GM10266 (cell line): ENCODE measurements at regions not wholly inside any gene's neighbourhood (a gene's known extent, or its start where the extent isn't known, plus 50 kb on each side); places are given as distances from the start of the nearest gene placed in this dataset.

Experiments
- DNase-seq: peaks from one replicate; pipeline ENCODE4 v3.0.0; 2012; ENCODE audit errors: extremely low spot score
- TF ChIP-seq, protein P1 (sequence below): IDR thresholded peaks from 2 replicates; pipeline ENCODE4 v1.5.1; 2012; ENCODE audit warnings: mild to moderate bottlenecking, low read depth; ENCODE audit not compliant: control insufficient read depth, insufficient read depth; ENCODE audit errors: missing control alignments

DNA sequence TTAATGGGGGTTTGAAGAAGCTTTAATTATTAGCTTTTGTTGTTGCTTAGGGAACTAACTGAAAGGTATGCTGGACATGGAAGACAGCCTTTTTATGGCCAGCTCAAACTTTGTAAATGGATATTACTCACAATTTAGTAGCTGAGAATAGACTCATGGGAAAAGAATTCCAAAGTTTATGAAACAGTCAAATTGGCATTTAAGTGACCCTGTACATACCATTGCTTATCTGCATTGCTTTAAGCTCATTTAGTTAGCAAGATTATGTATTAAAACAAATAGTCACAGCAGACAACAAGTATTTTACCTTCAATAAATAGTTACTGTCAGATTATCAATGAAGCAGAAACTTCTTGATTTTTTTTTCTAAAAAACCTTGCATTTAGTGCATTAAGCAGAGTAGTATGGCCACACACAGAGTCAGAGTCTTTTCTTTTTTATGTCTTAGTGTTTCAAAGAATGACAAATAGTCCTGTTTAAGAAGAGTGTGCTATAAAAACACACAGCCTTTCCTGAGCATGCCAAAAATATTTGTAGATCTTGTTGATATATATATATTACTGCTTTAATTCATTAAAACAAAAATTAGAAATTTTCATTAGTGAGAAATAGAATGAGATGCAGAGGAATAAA is 102.2 kb downstream of the TTC6 start:
- TF ChIP-seq, protein P1, sequence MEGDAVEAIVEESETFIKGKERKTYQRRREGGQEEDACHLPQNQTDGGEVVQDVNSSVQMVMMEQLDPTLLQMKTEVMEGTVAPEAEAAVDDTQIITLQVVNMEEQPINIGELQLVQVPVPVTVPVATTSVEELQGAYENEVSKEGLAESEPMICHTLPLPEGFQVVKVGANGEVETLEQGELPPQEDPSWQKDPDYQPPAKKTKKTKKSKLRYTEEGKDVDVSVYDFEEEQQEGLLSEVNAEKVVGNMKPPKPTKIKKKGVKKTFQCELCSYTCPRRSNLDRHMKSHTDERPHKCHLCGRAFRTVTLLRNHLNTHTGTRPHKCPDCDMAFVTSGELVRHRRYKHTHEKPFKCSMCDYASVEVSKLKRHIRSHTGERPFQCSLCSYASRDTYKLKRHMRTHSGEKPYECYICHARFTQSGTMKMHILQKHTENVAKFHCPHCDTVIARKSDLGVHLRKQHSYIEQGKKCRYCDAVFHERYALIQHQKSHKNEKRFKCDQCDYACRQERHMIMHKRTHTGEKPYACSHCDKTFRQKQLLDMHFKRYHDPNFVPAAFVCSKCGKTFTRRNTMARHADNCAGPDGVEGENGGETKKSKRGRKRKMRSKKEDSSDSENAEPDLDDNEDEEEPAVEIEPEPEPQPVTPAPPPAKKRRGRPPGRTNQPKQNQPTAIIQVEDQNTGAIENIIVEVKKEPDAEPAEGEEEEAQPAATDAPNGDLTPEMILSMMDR = no peak
- no peak for DNase-seq

DNA sequence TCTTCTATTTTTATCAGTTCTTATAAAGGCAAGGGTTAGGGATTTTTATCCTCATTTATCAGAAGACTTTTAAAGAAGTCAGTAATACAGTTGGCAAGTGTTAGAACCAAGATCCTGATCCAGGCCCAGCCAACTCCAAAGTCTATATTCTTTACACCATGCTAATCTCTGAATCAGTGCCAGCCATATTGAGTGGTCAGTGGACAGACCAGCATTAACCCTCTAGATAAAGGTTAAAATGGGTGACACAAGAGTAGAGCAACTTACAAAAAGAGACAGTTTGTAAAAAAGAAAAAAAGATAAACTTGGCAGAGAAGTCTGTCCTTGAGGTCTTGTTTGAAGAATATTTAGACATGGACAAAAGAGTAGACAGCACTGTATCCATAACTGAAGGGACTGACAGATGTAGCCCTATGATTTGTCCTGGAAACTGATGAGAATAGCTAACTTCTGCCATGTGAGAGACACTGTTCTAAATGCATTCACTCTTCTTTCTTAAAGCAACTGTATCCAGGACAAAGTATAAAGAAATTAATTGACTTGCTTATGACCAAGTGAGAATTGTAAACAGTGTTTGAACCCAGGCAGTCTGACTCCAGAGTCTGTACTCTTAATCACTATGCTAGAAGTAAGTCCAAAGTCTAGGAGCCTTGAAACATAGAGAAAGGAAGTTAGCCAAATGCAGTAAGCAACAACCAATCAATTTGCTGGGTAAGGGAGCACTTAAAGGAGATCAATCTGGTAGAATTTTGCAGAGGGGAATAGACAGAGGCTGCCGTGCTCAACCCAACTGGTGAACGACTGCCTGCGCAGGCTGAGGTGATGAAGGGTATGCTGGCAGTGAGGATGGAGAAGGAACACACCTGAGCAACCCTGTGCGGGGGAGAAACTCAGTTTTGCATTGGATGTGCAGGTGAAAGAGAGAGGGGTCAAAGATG is 103.7 kb downstream of the TTC6 start:
- no peak for DNase-seq
- TF ChIP-seq, protein P1 = no peak

DNA sequence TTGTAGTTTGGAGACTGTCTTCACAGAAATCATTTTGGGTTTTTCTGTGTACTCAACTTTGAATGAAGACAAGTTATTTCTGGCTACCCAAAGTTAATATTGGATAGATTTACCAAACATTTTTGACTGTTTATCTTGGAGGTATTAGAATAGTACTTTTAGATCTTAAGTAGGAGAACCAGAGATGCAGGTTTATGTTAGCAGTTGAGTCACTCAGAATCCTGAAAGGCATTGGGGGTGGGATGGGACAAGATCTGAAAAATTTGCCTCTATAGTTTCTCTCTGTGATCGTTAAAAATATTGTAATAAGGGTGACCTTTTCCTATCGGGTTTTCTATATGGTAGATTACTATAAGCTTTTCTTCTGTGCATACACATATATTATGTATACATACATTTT is 112.3 kb downstream of the TTC6 start:
- TF ChIP-seq, protein P1 = no peak
- DNase-seq = no peak

DNA sequence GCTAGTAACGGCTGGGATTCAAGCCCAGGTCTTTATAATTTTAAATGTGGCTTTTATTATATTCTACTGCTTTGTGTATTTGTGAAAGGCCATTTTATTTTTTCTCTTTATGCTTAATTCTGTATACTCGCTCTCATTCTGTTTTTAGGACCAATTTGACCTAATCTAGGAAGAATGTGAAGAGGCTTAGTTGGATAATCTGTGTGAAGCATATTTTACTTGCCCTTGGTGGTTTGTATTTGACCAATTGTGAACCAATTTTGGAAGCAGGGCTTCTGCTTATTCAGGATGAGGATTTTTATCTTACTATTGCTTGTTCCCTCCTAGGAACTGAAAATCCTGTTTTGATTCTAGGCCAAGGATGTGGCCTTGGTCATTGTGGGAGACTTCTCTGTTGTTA is 113.1 kb downstream of the TTC6 start:
- TF ChIP-seq, protein P1 = no peak
- DNase-seq = no peak

DNA sequence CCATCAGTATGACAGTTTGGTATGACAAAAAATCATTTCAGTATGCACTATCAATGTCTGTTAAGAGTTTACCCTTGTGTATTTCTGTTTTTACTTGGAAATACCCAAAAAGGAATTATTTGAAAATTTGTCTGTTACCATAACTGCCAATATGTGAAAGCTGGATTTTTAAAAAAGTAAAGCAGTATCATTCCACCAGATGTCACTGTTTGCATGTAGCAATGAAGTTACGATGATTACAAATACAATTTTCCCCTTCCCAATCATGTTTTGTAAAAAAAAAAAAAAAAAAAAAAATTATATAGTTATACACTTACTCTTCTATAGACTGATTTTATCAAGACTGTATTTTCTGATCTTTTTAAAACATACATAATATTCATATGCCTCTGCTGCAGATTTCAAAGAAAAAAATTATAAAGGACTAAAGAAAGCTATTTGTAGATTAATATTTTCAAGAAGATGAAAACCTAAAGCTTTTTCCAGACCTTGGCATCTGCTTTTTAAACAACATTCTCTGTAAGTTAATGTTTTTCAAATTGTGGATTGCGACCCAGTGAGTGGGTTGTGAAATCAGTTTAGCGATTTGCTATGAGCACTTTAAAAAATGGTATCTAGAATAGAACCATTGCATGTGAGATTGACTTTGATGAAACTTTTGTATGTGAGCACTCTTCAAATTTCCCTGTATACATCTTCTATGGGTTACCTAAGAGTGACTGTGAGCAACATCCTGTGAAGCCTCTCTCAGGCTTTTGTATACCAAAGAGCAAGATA is 114.2 kb downstream of the TTC6 start:
- TF ChIP-seq, protein P1 = no peak
- DNase-seq = no peak

DNA sequence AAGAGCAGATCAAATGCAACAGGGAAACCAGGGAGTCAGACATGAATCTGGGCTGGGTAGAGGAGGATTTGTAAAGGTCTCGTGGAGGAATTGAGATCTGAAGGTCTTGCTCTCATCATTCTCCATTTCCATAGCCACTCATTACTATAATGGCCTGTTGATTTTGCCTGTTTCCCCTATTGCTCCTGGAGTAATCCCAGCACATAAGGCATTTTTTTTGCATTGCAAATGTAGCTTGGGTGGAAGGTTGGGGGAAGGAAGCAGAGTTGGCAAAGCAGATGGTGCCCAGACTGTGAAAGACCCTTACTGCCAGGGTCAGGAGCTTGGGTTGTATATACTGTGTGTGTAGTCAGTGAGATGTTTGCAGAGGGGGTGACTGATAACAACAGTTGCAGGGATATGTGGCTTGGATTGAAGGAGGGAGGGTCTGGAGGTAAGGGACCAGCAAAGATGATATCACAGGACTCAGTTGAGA is 116.0 kb downstream of the TTC6 start:
- TF ChIP-seq, protein P1 = no peak
- DNase-seq = no peak
